GM12892 (cell line): ENCODE measurements at regions not wholly inside any gene's neighbourhood (a gene's known extent, or its start where the extent isn't known, plus 50 kb on each side); places are given as distances from the start of the nearest gene placed in this dataset.

Experiments
- POLR2A ChIP-seq: IDR thresholded peaks from 2 replicates; pipeline ENCODE4 v1.6.1; 2011; ENCODE audit warnings: low read depth, low read length, control low read depth
- POLR2AphosphoS5 ChIP-seq: IDR thresholded peaks from 2 replicates; pipeline ENCODE4 v1.6.1; 2011; ENCODE audit warnings: low read depth, low read length, control low read depth

DNA sequence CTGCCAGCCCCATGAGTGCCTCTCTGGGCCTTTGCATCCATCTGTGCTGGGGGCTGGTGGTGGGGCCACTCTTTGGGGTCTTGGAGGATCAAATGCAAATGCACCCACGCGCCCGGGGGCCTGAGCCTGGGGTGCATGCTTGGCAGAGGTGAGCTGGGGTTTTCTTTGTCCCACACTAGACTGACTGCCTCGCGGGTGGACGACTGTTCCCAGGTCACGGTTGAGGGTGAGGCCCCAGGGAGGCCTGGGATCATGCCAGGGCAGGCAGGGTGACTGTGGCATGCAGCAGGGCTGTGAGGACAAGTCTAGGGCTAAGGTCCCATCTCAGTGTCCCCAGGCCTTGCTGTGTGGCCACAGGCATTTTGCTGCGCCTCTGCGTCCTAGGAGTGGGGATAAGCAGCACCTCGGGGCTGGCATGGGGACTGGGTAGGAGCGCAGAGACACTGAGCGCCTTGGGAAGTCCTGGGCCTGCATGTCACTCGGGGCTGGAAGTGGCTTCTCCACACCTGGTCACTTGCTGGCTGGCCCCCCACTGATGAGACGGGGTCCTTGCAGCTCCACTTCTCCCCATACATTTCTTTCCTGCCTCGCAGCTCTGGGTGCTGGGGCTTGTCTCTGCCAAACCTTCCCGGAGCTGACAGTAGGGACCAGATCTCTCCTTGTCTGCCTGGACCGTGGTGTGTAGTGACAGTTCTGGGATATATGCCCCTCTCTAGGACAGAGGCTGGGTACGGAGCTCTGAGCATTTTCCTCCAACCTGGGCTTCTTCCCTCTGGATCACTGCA is 133.1 kb downstream of the CTTN start:
- TF ChIP-seq POLR2AphosphoS5 = no peak
- TF ChIP-seq POLR2A = no peak
